WTC11 (cell line): ENCODE measurements at regions not wholly inside any gene's neighbourhood (a gene's known extent, or its start where the extent isn't known, plus 50 kb on each side); places are given as distances from the start of the nearest gene placed in this dataset.

Experiments
- ATAC-seq: fragments of 200-7000 bp; cut with Tn5 transposase; 2 replicates; pipeline ENCODE4 v1.10.0; 2021; ENCODE audit warnings: mild to moderate bottlenecking, moderate library complexity
- CTCF ChIA-PET: fragments of 300-600 bp; sonication (Branson Sonifier 250); formaldehyde crosslinking; loops from one replicate; lab custom pipeline; 2021; ENCODE audit warnings: antibody characterized with exemption; lab: Charles Lee
- POLR2A ChIA-PET: fragments of 350-600 bp; sonication (Branson Sonifier 250); formaldehyde crosslinking; loops from one replicate; lab custom pipeline; 2021; ENCODE audit warnings: antibody characterized with exemption; lab: Charles Lee
- DNase-seq: peaks from one replicate; pipeline ENCODE4 v3.0.0; 2021; ENCODE audit warnings: low spot score
- H3K27ac Mint-ChIP-seq: 2 replicates; pipeline ENCODE4 v1.8.0; 2021; ENCODE audit warnings: mixed read lengths
- H3K27me3 Mint-ChIP-seq: 2 replicates; pipeline ENCODE4 v1.8.0; 2021; ENCODE audit warnings: low read depth, mild to moderate bottlenecking, moderate library complexity, mixed read lengths
- H3K36me3 Mint-ChIP-seq: 2 replicates; pipeline ENCODE4 v1.8.0; 2021; ENCODE audit warnings: mixed read lengths
- H3K4me1 Mint-ChIP-seq: 2 replicates; pipeline ENCODE4 v1.8.0; 2022; ENCODE audit warnings: mixed read lengths
- H3K4me3 Mint-ChIP-seq: 2 replicates; pipeline ENCODE4 v1.8.0; 2021; ENCODE audit warnings: mild to moderate bottlenecking, moderate library complexity, mixed read lengths
- H3K9me3 Mint-ChIP-seq: 2 replicates; pipeline ENCODE4 v1.8.0; 2021; ENCODE audit warnings: mixed read lengths
- ETV6 ChIP-seq: sonication (generic); formaldehyde crosslinking; IDR thresholded peaks from 2 replicates; pipeline ENCODE4 v1.8.1; 2022; ENCODE audit warnings: mild to moderate bottlenecking, missing genetic modification reagents
- GABPB1 ChIP-seq: sonication (generic); formaldehyde crosslinking; IDR thresholded peaks from 2 replicates; pipeline ENCODE4 v1.8.1; 2023; ENCODE audit warnings: mild to moderate bottlenecking, missing genetic modification reagents
- GTF2I ChIP-seq: fragments of 250-450 bp; sonication (Bioruptor Pico); conservative IDR thresholded peaks from 2 replicates; pipeline ENCODE4 v1.4.0; 2021; ENCODE audit warnings: mild to moderate bottlenecking
- HMGXB4 ChIP-seq: sonication (generic); formaldehyde crosslinking; IDR thresholded peaks from 2 replicates; pipeline ENCODE4 v1.8.1; 2023; ENCODE audit warnings: mild to moderate bottlenecking, moderate library complexity, missing genetic modification reagents
- MLX ChIP-seq: sonication (generic); formaldehyde crosslinking; IDR thresholded peaks from 2 replicates; pipeline ENCODE4 v1.8.1; 2023; ENCODE audit warnings: mild to moderate bottlenecking, missing genetic modification reagents, moderate library complexity
- NR1H2 ChIP-seq: sonication (generic); formaldehyde crosslinking; IDR thresholded peaks from 2 replicates; pipeline ENCODE4 v1.9.0; 2021; ENCODE audit warnings: mild to moderate bottlenecking, moderate library complexity, missing genetic modification reagents
- OVOL2 ChIP-seq: fragments of 250-450 bp; sonication (Bioruptor Pico); IDR thresholded peaks from 2 replicates; pipeline ENCODE4 v1.9.0; 2021; ENCODE audit warnings: mild to moderate bottlenecking, borderline replicate concordance
- PRRX2 ChIP-seq: fragments of 250-450 bp; sonication (Bioruptor Pico); IDR thresholded peaks from 2 replicates; pipeline ENCODE4 v1.8.0; 2021; ENCODE audit warnings: mild to moderate bottlenecking
- RORB ChIP-seq: fragments of 250-450 bp; sonication (Bioruptor Pico); IDR thresholded peaks from 2 replicates; pipeline ENCODE4 v1.9.0; 2021; ENCODE audit warnings: mild to moderate bottlenecking
- TEAD1 ChIP-seq: sonication (generic); formaldehyde crosslinking; IDR thresholded peaks from 2 replicates; pipeline ENCODE4 v1.8.0; 2022; ENCODE audit warnings: mild to moderate bottlenecking, missing genetic modification reagents
- TP53 ChIP-seq: sonication (generic); formaldehyde crosslinking; IDR thresholded peaks from 2 replicates; pipeline ENCODE4 v1.8.1; 2023; ENCODE audit warnings: mild to moderate bottlenecking, missing genetic modification reagents
- ZBTB21 ChIP-seq: sonication (generic); formaldehyde crosslinking; IDR thresholded peaks from 2 replicates; pipeline ENCODE4 v1.8.1; 2023; ENCODE audit warnings: mild to moderate bottlenecking, missing genetic modification reagents, borderline replicate concordance
- ZNF423 ChIP-seq: fragments of 250-450 bp; sonication (Bioruptor Pico); IDR thresholded peaks from 2 replicates; pipeline ENCODE4 v2.1.2; 2022; ENCODE audit warnings: mild to moderate bottlenecking, moderate library complexity
- ZNF512 ChIP-seq: sonication (generic); formaldehyde crosslinking; IDR thresholded peaks from 2 replicates; pipeline ENCODE4 v1.8.1; 2022; ENCODE audit warnings: missing genetic modification reagents, borderline replicate concordance
- ZSCAN18 ChIP-seq: fragments of 250-450 bp; sonication (Bioruptor Pico); IDR thresholded peaks from 2 replicates; pipeline ENCODE4 v2.1.2; 2022; ENCODE audit warnings: mild to moderate bottlenecking, moderate library complexity
- TF ChIP-seq, protein P1 (sequence below): sonication (generic); formaldehyde crosslinking; IDR thresholded peaks from 2 replicates; pipeline ENCODE4 v1.8.1; 2023; ENCODE audit warnings: mild to moderate bottlenecking, missing genetic modification reagents, borderline replicate concordance
- TF ChIP-seq, protein P2 (sequence below): fragments of 250-450 bp; sonication (Bioruptor Pico); IDR thresholded peaks from 2 replicates; pipeline ENCODE4 v1.9.0; 2021; ENCODE audit warnings: mild to moderate bottlenecking, borderline replicate concordance
- TF ChIP-seq, protein P3 (sequence below): sonication (generic); formaldehyde crosslinking; IDR thresholded peaks from 2 replicates; pipeline ENCODE4 v1.8.0; 2023; ENCODE audit warnings: missing genetic modification reagents, mild to moderate bottlenecking, borderline replicate concordance

DNA sequence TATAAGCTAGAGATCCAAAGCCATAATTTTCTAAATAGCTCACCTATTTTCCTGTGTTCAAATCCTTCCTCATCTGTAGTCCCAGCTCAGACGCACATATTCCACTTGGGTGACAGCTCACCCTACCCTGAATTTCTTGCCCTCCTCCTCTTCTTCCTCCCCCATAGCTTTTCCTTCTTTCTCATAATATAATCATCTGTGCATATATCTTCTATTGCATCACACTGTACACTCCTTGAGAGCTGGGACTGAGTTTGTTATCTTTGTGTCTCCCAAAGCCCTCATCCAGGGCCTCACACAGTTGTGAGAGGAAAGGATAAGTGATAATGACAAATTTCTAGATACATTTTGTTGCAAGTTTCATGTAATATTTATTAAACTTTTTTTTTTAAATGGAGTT, 55.9 kb upstream of the RTN4 start:
- no peaks in the 10 kb centered on the region for H3K9me3 Mint-ChIP-seq
- no peak overlapping the region for H3K27ac Mint-ChIP-seq
- no peak overlapping the region for H3K4me3 Mint-ChIP-seq
- no peak for ATAC-seq
- no peaks in the 10 kb centered on the region for H3K36me3 Mint-ChIP-seq
- H3K4me1 Mint-ChIP-seq: peaks cover 1% of the 10 kb centered on the region; the same call in 1 of the 2 replicates
- TF ChIP-seq TP53 (CRISPR knock-in tag) (no peak), ETV6 (CRISPR knock-in tag) (no peak), MLX (CRISPR knock-in tag) (no peak), GABPB1 (CRISPR knock-in tag) (no peak), GTF2I (CRISPR knock-in tag) (no peak), RORB (CRISPR knock-in tag) (no peak)
- TF ChIP-seq, protein P1, sequence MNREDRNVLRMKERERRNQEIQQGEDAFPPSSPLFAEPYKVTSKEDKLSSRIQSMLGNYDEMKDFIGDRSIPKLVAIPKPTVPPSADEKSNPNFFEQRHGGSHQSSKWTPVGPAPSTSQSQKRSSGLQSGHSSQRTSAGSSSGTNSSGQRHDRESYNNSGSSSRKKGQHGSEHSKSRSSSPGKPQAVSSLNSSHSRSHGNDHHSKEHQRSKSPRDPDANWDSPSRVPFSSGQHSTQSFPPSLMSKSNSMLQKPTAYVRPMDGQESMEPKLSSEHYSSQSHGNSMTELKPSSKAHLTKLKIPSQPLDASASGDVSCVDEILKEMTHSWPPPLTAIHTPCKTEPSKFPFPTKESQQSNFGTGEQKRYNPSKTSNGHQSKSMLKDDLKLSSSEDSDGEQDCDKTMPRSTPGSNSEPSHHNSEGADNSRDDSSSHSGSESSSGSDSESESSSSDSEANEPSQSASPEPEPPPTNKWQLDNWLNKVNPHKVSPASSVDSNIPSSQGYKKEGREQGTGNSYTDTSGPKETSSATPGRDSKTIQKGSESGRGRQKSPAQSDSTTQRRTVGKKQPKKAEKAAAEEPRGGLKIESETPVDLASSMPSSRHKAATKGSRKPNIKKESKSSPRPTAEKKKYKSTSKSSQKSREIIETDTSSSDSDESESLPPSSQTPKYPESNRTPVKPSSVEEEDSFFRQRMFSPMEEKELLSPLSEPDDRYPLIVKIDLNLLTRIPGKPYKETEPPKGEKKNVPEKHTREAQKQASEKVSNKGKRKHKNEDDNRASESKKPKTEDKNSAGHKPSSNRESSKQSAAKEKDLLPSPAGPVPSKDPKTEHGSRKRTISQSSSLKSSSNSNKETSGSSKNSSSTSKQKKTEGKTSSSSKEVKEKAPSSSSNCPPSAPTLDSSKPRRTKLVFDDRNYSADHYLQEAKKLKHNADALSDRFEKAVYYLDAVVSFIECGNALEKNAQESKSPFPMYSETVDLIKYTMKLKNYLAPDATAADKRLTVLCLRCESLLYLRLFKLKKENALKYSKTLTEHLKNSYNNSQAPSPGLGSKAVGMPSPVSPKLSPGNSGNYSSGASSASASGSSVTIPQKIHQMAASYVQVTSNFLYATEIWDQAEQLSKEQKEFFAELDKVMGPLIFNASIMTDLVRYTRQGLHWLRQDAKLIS (CRISPR knock-in tag): no peak
- no peaks in the 10 kb centered on the region for H3K27me3 Mint-ChIP-seq
- POLR2A ChIA-PET: no interaction called here
- CTCF ChIA-PET: no interaction called here
- no peak for DNase-seq

DNA sequence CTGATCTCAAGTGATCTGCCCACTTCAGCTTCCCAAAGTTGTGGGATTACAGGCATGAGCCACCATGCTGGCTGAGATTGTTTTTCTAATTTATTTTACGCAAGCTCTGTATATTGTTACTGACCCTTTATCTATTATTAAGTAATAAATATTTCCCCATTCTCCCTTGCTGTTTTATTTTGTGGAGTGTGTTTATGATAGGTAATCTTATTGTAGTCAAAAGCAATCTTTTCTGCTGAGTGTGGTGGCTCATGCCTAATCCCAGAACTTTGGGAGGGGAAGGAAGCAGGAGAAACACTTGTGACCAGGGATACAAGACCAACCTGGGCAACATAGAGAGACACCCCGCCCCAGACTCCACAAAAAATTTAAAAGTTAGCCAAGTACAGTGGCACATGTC, 55.2 kb upstream of the RTN4 start:
- no peaks in the 10 kb centered on the region for H3K36me3 Mint-ChIP-seq
- no peaks in the 10 kb centered on the region for H3K4me1 Mint-ChIP-seq
- H3K9me3 Mint-ChIP-seq: no peaks in the 10 kb centered on the region
- ATAC-seq (no peak), DNase-seq (no peak)
- ChIA-PET CTCF (interaction anchor here (1.1 kb wide), 1 partner anchor 62 kb away, joined by 3 read pairs; no protein-coding TSS in a partner anchor), POLR2A (no interaction called here)
- no peak overlapping the region for H3K27ac Mint-ChIP-seq
- H3K27me3 Mint-ChIP-seq: no peaks in the 10 kb centered on the region
- no peak overlapping the region for H3K4me3 Mint-ChIP-seq
- TF ChIP-seq HMGXB4 (CRISPR knock-in tag) (no peak), ZSCAN18 (CRISPR knock-in tag) (no peak), PRRX2 (no peak), ZNF512 (no peak), ZNF423 (CRISPR knock-in tag) (no peak), OVOL2 (CRISPR knock-in tag) (no peak), NR1H2 (no peak), TEAD1 (CRISPR knock-in tag) (no peak), ZBTB21 (CRISPR knock-in tag) (no peak)
- TF ChIP-seq, protein P2, sequence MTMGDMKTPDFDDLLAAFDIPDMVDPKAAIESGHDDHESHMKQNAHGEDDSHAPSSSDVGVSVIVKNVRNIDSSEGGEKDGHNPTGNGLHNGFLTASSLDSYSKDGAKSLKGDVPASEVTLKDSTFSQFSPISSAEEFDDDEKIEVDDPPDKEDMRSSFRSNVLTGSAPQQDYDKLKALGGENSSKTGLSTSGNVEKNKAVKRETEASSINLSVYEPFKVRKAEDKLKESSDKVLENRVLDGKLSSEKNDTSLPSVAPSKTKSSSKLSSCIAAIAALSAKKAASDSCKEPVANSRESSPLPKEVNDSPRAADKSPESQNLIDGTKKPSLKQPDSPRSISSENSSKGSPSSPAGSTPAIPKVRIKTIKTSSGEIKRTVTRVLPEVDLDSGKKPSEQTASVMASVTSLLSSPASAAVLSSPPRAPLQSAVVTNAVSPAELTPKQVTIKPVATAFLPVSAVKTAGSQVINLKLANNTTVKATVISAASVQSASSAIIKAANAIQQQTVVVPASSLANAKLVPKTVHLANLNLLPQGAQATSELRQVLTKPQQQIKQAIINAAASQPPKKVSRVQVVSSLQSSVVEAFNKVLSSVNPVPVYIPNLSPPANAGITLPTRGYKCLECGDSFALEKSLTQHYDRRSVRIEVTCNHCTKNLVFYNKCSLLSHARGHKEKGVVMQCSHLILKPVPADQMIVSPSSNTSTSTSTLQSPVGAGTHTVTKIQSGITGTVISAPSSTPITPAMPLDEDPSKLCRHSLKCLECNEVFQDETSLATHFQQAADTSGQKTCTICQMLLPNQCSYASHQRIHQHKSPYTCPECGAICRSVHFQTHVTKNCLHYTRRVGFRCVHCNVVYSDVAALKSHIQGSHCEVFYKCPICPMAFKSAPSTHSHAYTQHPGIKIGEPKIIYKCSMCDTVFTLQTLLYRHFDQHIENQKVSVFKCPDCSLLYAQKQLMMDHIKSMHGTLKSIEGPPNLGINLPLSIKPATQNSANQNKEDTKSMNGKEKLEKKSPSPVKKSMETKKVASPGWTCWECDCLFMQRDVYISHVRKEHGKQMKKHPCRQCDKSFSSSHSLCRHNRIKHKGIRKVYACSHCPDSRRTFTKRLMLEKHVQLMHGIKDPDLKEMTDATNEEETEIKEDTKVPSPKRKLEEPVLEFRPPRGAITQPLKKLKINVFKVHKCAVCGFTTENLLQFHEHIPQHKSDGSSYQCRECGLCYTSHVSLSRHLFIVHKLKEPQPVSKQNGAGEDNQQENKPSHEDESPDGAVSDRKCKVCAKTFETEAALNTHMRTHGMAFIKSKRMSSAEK (CRISPR knock-in tag): no peak
- TF ChIP-seq, protein P3, sequence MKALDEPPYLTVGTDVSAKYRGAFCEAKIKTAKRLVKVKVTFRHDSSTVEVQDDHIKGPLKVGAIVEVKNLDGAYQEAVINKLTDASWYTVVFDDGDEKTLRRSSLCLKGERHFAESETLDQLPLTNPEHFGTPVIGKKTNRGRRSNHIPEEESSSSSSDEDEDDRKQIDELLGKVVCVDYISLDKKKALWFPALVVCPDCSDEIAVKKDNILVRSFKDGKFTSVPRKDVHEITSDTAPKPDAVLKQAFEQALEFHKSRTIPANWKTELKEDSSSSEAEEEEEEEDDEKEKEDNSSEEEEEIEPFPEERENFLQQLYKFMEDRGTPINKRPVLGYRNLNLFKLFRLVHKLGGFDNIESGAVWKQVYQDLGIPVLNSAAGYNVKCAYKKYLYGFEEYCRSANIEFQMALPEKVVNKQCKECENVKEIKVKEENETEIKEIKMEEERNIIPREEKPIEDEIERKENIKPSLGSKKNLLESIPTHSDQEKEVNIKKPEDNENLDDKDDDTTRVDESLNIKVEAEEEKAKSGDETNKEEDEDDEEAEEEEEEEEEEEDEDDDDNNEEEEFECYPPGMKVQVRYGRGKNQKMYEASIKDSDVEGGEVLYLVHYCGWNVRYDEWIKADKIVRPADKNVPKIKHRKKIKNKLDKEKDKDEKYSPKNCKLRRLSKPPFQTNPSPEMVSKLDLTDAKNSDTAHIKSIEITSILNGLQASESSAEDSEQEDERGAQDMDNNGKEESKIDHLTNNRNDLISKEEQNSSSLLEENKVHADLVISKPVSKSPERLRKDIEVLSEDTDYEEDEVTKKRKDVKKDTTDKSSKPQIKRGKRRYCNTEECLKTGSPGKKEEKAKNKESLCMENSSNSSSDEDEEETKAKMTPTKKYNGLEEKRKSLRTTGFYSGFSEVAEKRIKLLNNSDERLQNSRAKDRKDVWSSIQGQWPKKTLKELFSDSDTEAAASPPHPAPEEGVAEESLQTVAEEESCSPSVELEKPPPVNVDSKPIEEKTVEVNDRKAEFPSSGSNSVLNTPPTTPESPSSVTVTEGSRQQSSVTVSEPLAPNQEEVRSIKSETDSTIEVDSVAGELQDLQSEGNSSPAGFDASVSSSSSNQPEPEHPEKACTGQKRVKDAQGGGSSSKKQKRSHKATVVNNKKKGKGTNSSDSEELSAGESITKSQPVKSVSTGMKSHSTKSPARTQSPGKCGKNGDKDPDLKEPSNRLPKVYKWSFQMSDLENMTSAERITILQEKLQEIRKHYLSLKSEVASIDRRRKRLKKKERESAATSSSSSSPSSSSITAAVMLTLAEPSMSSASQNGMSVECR (CRISPR knock-in tag): no peak
